Activated CD8-positive, alpha-beta memory T cell treated with anti-CD3 and anti-CD28 coated beads for 36 hours (primary cell): ENCODE measurements at regions not wholly inside any gene's neighbourhood (a gene's known extent, or its start where the extent isn't known, plus 50 kb on each side); places are given as distances from the start of the nearest gene placed in this dataset.

Source experiments
- CTCF ChIA-PET: fragments of 350-600 bp; sonication (Branson Sonifier 250); formaldehyde crosslinking; loops from one replicate; lab custom pipeline; 2021; ENCODE audit warnings: antibody characterized with exemption; lab: Charles Lee
- POLR2A ChIA-PET: fragments of 350-600 bp; sonication (Branson Sonifier 250); formaldehyde crosslinking; loops from one replicate; lab custom pipeline; 2021; ENCODE audit warnings: antibody characterized with exemption; lab: Charles Lee

DNA sequence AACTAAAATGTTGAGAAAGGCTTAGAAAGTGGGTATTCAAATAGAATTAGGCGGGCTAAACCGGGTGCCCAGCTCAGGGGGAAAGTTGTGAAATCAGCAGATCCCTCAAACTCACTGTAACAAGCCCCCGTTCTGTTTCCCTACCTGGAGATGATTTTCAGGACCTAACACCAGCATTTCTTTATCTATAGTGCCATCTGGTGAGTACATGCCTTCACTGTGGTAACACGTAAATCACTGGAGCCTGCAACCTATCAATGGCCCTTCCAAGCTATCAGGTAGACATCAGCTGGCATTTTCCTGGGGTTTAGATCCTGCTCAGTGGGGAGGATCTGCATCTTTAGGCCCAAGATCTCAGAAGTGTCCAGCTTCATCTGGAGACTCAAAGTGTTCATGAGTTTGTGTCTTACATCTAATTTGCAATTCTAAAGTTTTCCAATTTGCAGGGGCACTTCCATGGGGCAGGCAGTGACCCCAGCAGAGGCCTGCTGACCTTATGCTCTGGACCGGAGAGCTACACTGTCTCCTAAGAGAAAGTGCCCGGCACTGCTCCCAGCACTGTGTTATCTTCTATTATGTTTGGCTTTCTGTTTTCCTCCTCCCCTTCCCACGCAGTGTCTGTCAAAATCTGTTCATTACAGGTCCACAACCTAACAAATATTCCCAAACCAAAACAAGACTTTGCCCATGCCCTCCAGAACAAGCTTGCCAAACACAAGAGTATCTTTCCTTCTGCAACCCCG is 132.5 kb downstream of the LSM5 start:
- ChIA-PET CTCF (no interaction called here), POLR2A (no interaction called here)

DNA sequence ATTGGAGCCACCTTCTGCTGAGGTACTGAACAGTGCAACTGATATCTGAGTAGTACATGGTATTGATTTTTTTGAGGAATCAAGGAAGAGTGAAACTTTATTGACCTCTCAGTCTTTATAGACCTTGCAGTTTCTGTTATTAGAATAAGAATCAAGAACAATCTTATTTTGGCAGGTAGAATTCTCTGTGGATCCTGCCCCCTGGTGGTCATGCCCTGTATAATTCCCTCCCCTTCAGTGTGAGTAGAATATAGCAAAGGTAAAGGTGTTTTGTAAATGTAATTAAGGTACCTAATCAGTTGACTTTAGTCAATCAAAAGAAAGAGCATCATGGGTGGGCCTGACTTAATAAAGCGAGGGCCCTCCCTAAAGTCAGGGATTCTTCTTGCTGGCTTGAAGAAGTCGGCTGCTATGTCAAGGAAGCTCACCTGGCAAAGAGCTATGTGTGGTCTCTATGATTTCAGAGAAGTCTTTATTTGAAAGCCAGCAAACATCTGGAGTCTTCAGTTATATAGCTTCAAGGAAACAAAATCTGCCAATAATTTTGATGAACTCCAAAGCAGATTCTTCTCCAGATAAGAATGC is 142.8 kb downstream of the LSM5 start:
- ChIA-PET CTCF (interaction anchor here (0.7 kb wide), 1 partner anchor 602 kb away, joined by 4 read pairs; no protein-coding TSS in a partner anchor), POLR2A (no interaction called here)

DNA sequence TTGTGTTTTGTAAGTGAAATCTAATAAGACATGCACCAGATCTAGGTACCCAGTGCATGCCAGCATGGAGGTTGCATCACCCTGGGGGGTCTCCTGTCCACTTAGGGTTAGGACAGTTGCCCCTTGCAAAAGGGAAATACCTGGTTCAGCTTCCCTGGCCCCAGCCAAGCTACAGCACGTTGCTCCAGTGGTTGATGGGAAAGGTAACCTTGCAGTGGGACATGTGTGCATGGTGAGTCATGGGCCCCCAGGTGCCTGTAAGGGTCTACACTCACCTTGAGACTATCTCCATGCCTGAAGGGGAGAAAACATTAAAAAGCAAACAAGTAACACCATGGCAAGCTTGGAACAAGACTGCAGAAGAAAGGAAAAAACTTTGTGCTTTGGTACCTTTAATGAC is 143.9 kb downstream of the LSM5 start:
- CTCF ChIA-PET, result no interaction called here

DNA sequence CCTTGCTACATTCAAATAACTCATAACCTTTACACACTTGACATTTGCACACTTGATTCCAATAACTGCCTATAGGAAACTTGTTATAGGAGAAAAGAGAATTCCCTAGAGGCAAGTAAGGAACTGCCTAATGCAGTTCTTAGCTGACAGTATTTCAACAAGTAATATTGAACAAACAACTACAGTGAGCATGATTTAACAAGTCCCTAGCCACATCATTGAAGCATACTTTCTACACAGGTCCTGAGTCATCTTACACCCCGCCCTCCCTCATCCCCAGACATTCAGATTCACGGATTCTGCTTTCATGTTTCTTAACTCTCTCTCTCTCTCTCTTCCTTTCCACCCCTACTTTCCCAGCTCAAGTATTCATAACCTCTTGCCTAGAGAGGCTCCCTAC is 153.5 kb downstream of the LSM5 start:
- CTCF ChIA-PET, result no interaction called here
- POLR2A ChIA-PET, result no interaction called here

More for the DNA sequence above, 143.9 kb downstream of the LSM5 start:
- POLR2A ChIA-PET, result no interaction called here

DNA sequence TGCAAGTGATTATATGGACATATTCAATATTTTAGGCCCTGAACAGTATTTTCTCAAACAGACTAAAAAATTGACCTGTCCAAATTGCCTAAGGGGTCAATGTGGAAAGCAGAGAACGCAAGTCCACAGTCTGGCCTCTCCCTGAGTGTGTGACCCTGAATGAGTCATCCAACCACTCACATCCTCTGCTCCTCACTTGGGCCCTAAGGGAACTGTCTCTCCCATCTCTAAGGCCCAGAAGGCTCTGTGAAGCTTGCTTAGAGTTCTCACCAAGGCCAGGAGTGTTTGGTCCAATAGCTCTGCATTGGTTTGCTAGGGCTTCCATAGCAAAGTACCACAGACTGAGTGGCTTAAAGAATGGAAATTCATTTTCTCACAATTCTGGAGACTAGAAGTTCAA is 155.1 kb downstream of the LSM5 start:
- CTCF ChIA-PET, result no interaction called here
- POLR2A ChIA-PET, result no interaction called here

DNA sequence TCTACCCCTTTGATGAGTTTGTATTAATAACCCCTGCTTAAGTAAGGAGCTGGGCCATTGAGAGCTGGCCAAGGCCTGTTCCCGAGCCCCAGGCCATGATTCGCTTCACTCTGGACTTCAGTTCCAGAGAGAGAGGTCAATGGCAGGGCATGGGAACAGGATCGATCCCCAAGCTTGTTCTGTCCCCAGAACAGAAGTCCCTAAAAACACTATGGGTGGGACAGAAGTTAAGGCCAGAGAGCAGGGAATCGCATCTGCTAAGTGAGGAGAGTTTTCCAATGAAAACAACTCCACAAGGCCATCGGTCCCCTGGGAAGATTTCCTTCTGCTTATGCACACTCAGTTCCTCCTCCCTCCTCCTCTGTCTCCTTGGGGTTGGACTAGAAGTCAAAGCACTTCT is 159.6 kb downstream of the LSM5 start:
- ChIA-PET POLR2A (no interaction called here), CTCF (no interaction called here)

DNA sequence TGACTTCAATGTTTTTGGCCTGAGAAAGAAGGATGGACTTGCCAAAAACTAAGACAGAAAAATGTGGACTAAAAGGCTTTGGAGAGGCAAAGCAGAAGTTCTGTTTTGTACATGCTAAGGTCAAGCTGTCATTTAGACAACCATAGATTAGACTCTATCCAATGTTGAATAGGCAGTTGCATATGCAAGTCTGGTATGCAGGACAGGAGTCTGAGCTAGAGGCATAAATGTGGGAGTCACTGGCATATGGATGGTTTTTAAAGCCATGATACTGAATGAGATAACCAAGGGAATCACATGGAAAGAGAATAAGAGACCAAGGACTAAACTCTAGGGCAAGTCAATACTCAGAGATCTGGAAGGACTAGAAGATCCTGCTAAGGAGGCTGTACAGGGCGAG is 164.1 kb downstream of the LSM5 start:
- ChIA-PET CTCF (no interaction called here), POLR2A (no interaction called here)

DNA sequence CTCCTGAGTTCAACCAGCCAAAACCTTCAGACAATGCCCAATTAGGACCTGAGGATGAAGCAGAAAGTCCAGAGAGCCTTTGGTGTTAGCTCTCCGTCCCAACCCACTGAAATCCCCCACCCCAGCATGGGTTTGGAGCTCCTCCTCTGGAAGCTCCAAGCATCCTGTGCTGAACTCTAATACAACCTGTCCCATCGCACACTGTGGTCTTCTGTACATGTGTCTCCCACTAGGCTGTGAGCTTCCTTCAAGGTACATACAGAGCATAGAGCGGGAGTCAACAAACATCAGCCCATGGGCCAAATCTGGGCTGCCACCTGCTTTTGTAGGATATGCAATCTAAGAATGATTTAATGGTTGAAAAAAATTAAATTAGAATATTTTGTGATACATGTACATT is 166.5 kb downstream of the LSM5 start:
- ChIA-PET POLR2A (no interaction called here), CTCF (no interaction called here)

DNA sequence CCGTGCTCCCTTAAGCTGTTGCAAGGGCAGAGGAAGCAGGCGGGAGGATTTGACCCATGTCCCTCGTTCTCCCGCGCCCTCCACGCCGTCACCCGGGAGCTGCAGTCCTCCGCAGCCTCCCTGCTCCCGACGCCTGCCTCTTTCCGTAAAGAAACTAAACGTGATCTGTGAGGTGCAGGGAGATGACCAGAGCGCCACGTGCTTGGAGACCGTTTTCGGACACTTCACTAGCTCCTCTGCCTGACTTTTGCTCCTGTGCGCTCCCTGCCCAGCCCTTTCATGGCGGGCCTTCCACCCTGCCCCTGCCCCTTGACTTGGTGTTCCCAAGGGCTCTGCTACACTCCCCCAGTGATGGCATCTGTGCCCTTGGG is 171.2 kb downstream of the LSM5 start:
- ChIA-PET POLR2A (no interaction called here), CTCF (no interaction called here)

DNA sequence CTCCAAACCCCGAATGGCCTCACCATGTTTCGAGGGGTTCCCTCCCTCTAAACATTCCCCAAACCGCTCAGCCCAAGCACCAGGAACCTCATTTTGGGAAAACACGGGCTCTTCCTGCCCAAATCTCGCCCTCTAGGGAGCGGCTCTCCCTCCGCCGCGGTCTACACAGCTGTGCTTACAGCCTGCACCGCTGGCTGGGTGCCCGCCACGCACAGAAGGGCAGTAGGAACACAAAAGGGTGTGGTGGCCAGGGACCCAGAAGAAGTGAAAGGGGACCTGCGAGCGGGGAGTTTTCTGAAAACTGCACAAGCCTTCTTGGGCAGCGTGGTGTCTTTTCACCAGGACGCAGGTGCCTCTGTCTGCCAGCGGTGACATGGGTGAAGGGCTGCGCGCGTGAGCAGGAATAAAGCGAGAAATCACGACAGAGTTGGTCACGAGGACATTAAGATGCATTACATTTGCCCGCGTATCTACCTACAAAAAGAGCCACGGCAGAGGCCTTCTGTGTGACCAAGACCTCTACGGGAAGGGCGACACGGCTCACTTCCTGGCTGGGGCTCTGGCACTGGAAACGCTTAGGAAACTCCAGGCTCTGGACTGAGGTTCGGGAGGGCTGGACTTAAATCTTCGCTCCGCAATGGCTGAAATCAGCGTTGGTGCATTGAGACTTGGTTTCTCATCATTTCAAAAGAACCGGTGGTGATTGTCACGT is 171.7 kb downstream of the LSM5 start:
- ChIA-PET POLR2A (no interaction called here), CTCF (no interaction called here)

DNA sequence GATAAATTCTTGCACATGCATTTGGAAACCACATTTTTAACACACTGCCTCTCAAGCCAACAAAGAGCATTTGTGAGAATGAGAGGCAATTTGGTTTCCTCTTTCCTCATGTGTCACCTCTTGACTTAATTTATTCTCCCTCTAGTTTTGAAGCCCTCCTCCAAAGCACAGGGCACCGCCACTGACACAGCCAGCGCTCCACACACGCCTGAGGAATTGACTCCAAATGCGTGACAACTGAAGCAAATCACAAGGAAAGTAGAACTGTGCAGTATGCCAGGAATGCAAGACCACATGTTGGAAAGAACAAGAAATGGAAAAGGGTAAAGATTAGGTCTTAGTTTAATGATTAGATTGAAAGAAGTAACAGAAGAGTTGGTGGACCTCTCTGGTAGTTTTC is 173.3 kb downstream of the LSM5 start:
- ChIA-PET POLR2A (no interaction called here), CTCF (no interaction called here)

DNA sequence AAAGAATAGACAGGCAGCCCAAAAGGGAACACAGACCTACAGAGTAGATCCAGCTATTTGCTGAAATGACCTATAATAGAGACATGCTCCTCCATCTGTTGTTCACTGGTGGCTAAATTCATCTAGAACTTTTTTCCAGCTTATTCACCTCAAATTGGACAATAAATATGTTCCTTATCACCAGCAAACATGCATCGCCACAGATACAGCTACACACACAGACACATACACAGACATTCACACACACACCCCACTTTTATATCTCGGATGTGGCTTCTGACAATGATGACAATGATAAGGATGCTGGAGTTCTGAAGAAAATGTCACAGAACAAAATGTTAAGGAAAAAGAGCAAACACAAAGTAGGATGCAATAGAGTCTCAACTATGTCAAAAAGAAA is 175.4 kb downstream of the LSM5 start:
- ChIA-PET POLR2A (no interaction called here), CTCF (no interaction called here)

DNA sequence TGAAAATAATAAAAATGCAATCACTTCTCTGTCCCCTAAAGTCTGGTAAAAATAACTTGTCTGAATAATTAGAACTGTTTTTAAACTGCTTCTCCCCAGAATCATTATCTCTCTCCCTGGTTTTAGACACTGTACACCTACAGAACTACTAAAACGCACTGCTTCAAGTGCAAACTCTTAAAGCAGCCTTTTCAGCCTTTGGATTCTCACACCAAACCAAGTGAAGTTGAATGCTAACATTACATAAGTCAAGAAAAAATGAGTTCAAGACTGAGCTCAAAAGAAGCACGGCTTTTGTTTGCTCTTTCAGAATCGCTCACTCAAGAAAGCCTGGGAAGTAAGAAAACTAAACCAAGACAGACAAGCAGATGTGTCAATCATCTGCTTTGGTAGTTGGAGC is 188.8 kb downstream of the LSM5 start:
- POLR2A ChIA-PET, result no interaction called here
- CTCF ChIA-PET, result no interaction called here

DNA sequence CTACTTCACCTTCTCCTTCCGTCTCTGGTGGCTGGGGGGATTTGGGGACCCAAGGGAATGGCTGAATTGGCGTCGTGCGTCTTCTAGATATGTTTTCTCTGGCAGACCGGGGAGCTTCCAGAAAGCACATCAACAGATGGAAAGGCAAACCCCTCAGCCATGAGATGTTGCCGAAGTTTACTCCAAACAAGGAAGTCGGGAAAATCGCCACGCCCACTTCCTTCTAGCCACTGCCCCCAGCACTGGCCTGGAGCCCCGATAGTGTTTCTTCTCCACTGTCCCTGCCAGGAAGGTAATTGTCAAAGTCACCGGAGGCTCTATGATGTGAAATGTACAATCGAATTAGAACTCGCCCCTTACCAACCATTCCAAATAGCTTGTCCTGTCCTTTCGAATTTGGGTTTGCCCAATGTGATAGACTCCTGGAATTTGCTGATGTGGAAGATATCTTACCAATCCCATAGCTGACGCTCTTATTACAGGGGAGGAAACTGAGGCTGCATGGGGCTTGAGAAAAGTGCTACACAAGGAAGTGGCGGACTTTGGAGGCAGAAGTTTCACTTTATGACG is 191.0 kb downstream of the LSM5 start:
- CTCF ChIA-PET, result no interaction called here
- POLR2A ChIA-PET, result no interaction called here

DNA sequence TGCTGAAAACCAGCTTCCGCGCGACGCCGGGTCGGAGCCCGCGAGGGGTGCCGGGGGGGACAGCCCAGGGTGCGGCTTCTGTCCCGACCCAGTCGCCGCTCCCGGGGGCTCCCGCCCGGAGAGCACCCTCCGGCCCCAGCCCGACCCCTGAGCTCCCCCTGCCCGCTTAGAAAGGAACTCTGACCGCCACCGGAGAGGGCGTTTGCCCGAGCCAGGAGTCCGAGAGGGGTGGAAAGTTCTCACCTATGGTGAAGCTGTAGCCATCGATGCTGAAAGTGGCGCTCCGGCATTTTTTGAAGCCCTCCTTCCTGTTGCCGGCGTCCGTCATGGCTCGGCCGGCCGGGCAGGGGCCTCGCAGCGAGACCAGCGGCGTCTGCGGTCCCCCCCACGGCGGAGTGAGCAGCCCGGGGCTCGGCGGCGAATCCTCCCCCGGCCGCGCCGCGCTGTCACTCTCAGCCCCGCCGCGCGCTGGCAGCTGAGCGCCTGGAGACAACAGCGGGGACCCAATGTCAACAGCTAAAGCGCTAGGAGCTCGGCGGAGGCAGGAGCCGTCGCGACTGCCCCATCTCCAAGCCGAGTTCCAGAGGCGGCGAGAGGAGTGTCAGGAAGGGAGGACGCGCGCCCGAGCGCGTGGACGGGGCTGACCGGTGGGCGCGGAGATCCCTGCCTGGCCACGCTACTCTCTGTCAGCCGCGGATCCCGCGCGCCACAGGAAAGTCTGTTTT is 191.6 kb downstream of the LSM5 start:
- CTCF ChIA-PET, result no interaction called here
- POLR2A ChIA-PET, result no interaction called here

DNA sequence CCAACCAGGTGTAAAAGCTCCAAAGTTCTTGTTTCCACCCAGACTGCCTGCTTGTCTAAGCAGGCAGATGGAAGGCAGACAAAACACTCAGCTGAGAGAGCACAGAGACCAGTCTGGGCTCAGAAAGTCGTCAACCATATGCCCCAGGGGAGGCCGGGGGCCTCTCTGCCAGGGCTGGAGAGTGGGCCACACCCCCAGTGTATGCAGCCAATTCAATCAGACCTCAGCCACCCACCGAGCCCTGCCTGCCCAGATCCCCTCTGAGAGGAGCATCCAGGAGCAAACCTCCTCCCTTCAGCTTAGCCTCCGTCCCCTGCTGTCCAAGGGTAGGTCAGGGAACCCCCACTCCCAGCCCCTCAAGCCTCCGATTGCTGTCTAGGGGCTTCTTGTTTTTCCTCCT is 196.3 kb downstream of the LSM5 start:
- CTCF ChIA-PET, result no interaction called here
- POLR2A ChIA-PET, result no interaction called here

DNA sequence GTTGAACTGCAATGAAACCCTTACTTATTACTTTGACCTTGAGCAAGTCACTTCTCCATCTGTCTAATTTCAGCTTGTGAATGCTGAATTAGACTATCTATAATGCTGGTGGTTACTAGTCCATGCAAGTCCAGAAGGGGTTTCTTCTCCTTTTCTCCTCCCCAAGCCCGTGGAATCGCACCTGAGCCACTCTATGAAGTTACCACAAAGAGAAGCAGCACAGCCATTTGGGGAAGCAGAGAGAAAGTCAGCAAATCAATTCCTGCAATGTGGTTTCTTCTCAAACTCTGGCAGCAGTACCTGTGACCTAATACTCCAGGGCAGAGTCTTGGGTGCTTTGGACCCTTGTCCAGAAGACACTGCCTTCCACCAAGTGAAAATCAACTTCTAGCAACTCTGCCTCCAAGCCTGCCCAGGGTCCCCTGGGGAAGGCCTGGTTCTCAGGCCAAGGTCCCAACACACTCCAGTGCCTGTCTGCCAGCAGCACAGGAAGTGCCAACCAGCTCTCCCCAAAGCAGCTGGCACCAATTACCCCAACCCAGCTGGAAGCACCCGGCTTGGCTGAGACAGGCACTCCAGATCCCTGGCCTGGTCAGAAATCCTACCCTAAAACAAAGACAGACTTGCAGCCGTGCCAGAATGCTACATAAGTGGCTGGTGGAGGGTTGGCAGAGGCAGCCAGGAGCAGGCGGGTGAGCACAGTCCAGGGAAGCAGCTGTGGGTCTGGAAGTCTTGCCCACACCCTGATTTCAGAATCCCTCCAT is 200.3 kb downstream of the LSM5 start:
- ChIA-PET POLR2A (no interaction called here), CTCF (no interaction called here)

DNA sequence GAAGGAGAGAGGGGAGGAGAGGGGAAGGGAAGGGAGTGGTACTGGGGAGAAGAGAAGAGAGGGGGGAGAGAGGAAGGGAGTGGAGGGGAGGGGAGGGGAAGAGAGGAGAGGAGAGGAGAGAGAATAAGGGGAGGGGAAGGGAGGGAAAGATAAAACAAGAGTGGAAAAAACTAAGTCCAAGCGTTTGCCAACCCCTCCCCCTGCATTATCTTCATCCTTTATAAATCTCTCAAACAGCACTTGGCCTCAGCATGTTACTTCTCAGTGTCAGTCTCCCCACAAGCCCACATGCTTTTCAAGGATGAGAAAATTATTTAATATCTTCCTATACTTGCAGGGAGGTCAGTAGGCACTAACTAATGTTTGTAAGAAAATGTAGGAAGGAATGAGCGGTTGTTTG is 204.5 kb downstream of the LSM5 start:
- POLR2A ChIA-PET, result no interaction called here
- CTCF ChIA-PET, result no interaction called here

DNA sequence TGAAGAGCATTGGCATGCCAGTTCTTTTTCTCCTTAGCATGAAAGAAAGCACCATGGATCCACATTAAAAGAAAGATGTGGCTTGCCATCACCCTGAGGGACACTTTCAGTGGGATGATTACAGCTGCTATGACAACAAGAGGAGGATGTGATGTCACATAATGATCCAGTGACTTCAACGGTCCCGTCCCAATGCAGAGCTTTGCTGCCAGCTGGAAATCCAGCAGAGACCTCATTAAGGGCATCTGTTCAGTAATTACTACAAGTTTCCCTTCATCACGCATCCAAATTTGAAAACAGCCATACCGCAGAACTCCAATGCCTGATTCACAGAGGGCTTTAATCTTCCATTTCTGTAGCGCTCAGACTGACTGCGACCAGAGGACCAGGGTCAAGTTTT is 206.6 kb downstream of the LSM5 start:
- CTCF ChIA-PET, result no interaction called here
- POLR2A ChIA-PET, result no interaction called here
